GM04504 (cell line): ENCODE measurements at regions not wholly inside any gene's neighbourhood (a gene's known extent, or its start where the extent isn't known, plus 50 kb on each side); places are given as distances from the start of the nearest gene placed in this dataset.
"Not testable (repeated sequence)": the region's sequence is repeated elsewhere in the genome, so short reads cannot be mapped to it uniquely, and the experiment has no call there.

Experiments
- DNase-seq: peaks from one replicate; pipeline ENCODE4 v3.0.0-alpha.2; 2012; ENCODE audit warnings: low read depth

DNA sequence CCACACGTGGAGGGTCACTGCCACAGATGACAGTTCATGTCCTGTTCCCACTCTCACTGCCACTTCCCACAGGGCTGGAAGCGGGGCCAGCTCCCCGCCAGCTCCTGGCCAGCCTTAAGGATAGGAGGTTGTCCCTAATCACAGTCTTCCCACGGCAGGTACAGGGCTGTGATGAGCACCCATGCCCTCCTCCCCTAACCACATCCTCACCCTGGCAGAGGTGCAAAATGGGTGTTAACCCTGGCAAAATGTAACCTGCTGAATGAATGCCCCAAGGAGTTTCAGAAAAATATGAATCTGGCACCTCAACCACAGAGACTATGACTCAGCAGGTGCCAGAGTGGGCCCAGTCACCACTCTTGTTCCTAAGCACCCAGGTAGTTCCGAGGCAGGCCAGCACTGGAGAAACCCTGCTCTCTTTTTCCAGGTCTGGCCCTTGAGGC lies 185.1 kb upstream of the TPM1 start:
- DNase-seq: no peak

DNA sequence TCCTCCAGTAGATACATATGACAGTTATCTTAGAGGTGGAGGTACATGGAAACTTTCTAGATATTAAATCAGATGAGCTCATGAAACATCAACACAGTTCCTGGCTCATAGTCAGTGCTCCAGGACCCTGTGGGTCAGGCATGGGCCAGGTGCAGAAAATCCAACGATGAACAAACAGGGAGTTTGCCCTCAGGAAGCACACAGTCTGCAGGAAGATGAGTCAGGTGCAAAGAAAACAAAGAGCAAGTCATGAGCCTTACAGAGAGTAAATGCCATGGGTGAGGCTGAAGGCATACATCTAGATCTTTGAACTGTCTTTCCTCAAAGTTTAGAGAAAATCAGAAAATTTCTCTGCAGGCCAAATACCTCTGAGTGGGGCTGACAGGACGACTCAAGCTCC lies 184.2 kb upstream of the TPM1 start:
- no peak for DNase-seq

DNA sequence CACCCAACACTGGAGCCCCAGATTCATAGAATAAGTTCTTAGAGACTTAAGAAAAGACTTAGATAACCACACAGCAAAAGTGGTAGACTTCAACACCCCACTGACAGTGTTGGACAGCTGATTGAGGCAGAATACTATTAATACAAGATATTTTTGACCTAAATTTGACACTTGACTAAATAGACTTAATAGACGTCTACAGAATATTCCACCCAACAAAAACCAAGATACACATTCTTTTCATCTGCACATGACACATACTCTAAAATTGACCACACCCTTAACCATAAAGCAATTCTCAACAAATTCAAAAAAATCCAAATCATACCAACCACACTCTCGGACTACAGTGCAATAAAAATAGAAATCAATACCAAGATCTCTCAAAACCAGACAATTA lies 179.8 kb upstream of the TPM1 start:
- no peak for DNase-seq

DNA sequence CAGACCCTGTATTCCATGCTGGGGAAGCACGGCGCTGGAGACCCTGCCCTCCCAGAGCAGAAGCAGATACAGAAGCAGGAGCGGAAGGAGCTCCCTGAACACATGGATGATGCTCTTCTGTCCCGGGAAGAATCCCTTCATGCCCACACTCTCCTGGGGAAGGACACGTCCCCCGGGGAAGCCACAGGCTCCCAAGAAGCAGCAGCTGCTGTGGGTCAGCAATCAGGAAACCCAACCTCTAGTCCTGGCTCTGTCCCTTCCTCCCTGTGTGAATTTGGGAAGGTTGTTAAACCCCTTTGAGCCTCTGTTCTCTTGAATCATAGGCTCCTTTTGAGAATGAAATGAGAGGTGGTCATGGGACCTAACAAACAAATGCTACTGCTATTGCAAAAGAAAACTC lies 176.2 kb upstream of the TPM1 start:
- no peak for DNase-seq

DNA sequence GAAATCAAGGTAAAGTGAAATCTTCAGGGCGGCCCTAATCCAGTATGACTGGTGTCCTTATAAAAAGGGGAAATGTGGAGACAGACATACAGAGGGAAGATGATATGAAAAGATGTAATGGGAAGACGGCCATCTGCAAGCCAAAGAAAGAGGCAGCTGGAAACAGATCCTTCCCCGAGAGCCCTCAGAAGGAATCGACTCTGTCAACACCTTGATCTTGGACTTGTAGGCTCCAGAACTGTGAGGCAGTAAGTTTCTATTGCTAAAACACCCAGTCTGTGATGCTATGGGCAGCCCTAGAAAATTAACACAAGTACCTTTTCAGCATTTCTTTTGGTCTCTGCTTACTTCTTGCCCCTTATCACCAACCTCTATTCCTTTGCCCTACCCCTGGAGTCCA lies 174.7 kb upstream of the TPM1 start:
- DNase-seq: no peak

DNA sequence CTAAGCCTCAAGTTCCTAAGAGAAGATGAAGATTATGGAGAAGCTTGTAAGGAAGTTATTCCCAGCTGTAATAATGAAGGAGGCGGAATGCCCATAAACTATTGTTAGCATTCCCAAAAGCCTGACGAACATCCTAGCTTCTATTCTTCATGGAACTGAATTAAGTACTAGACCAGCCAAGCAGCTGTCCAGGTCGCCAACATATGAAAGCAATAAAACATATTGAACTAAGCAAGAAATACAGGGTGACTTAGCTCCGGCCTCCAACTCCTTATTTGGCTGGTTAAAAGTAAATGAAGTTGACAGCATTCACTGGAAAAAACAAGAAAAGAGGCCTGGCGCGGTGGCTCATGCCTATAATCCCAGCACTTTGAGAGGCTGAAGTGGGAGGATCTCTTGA lies 174.0 kb upstream of the TPM1 start:
- DNase-seq: peak; percentile 87

DNA sequence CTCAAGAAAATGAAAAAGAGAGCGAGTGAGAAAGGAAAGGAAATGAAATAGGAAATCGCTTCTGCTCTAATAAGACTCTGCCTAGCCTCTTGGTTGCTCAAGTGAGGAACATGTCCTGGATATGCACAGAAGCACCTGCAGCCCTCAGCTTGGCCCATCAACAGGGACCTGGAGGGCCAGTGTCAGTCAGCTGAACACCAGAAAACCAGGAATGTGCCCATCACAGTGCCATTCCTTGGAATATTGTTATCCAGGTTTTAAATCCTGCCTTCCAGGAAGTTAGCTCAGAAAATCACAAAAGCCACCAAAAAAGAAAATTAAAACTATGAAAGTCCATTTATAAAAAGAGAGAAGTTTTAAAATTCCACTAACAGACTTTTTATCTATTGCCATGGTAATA lies 173.4 kb upstream of the TPM1 start:
- no peak for DNase-seq

DNA sequence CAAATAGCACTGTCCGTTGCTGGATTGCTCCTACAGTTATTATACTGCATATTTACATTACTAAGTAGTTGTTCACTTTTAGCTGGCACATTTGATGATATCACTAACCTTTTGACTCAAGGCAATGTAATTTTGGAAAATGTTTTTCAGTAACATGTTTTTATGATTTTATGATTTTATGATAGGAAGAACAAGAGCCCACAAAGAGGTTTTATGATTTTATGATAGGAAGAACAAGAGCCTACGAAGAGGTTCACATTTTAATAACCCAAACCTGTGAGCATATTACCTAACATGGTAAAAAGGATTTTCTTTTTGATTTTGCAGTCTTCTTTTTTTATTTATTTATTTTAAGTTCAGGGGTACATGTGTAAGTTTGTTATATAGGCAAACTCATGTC lies 172.3 kb upstream of the TPM1 start:
- no peak for DNase-seq

DNA sequence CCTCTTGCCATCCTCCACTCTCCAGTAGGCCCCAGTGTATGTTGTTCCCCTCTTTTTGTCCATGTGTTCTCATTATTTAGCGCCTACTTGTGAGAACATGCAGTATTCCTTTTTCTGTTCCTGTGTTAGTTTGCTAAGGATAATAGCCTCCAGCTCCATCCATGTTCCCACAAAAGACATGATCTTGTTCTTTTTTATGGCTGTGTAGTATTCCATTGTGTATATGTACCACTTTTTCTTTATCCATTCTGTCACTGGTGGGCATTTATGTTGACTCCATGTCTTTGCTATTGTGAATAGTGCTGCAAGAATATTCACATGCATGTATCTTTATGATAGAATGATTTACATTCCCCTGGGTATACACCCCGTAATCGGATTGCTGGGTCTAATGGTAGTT lies 171.8 kb upstream of the TPM1 start:
- not testable (repeated sequence) for DNase-seq

DNA sequence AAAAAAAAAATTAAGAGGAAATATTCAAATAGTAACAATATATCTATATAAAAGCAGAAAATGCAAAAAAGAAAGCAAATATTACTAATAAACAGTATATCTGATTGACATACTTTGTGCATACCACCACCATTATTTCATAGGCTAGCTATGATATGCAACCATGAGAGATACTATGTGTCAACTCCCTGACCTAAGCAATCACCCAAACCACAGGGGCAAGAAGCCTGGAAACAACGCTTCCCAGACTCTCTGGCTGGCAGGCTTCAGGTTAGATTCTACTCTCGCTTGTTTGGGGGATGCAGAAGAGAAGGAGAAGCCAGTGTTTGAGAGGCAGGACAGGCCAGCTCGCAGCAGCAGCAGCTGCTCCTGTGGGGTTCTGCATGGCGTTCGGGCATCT lies 169.3 kb upstream of the TPM1 start:
- no peak for DNase-seq

DNA sequence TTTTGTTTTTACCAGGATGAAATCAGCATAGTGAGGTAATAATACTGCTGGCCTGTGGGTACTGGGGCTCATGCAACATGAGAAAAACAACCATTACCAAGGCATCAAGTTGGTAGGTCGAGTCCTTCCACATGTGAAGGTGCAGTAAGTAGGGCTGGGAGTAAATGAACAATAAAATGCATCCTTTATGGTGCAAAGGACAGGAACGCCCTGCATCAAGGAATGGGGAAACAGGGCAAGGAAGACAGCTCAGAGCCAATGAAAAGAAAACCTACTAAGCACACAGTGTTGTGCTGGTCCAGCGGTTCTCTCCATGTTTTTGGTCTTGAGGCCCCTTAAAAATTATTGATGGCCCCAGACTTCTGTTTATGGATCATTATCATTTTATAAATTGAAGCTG lies 168.5 kb upstream of the TPM1 start:
- DNase-seq: no peak

DNA sequence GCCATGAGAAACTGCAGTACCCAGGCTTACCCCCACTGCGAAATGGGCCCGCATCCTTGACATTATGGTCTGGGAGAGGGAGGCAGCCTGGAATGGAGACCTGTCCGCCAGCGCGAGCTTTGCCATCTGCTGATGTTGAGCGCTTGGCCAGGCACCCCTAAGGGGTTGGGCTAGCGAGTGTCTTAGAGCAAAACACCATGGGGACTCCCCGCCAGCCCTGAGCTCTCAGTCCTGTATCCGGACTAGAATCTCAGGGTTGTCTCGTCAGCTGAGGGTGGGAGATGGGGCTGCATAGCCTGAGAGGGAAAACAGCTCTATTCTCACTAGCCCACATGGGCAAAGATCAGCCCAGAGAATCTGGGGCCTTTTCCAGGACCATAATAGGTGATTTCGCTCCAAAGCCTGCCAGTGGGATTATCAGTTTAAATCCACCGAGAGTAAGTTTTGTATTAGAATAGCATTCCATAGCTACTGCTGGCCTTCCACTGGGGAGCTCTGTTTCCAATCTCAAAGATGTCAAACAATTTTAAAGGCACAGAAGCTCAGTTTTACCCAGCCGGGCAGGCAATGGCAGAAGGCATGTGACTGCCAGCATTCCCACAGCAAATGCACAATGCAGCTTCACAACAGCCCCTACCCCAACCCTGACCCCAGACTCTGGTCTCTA lies 167.5 kb upstream of the TPM1 start:
- DNase-seq: no peak

DNA sequence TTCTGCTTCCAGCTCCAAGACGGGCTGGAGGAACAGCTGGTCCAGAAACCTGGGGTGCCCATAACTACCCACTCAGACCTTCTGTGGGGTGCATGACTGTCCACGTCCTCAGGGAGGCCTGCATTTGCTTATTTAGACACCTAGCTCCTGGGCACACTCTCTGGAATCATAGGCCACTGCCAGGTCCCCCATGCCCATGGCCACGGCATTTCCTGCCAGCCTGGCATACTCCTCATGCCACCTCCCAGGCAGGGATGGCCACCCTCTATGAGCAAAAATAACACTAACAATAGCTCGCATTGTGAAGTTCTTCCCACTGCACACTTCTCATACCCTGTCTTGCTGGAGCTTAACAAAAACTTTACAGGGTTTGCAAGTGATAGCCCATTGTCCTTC lies 166.9 kb upstream of the TPM1 start:
- DNase-seq: no peak

DNA sequence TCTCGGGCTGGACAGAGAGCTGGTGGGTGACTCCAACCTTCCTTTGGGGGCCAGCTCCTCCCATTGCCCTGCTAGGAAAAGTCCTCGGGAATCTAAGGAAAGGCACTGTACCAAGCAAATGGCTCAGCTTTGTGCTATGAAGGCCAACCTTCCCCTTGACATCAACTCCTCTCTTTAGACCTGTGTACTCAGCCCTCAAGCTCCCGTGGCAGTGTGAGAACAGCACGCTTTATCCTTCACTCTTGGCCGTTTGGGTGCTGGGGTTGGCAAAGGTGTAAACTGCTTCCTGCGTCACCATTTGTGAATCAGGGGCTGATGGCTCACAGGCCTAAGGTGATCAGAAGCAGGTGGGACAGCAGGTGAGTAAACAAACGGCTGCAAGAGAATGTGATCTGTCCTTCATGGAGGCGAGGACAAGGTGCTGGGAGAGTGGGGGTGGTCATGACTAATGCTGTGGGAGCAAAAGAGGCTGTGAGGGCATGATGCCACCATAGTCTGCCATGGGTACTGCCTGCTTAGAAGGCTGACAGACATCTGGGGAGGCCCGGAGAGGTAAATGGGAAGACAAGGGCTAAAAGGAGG lies 165.2 kb upstream of the TPM1 start:
- DNase-seq: no peak

DNA sequence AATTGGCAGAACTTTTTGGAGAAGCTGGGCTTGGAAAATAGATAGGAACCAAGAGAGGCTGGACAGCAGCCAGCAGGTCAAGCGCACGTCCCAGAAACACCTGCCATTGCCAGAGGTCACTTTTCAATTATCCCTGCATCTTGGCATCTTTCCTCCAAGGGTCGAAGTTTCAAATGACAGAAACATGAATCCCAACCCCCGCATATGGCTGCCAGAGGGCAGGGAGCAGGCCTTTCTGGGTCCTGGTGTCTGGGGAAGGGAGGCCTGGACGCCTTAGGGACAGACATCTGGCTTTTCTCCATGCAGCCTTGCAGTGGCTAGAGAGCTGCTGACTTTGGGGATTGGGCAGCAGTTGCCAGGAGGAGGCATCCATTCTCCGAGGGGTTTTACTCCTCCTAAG lies 164.5 kb upstream of the TPM1 start:
- no peak for DNase-seq

DNA sequence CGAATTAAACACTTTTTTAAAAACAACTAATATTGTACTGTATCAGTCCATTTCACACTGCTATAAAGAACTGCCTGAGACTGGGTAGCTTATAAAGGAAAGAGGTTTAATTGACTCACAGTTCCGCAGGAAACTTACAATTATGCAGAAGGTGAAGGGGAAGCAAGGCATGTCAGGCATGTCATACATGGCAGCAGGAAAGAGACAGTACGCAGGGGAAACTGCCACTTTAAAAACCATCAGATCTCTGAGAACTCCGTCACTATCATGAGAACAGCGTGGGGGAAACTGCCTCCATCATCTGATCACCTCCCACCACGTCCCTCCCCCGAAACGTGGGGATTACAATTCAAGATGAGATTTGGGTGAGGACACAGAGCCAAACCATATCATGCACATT lies 162.8 kb upstream of the TPM1 start:
- no peak for DNase-seq

DNA sequence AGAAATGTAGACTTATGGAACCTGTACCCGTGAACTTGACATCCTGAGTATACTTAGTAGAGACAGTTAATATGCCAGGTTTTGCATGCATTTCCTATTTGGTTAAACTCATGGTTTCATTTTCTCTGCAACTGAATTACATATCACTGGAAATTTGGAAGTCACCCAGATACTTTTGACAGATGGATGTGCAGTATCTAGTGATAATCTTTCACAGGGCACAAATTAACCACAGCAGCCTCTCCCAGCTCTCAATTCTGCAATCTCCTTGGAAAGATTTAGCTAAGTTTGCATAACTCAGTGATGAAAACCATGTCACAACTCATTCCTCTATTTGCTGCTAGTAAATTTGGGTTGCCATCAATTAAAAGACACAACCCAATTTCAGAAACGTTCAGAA lies 162.3 kb upstream of the TPM1 start:
- peak; percentile 67 for DNase-seq

DNA sequence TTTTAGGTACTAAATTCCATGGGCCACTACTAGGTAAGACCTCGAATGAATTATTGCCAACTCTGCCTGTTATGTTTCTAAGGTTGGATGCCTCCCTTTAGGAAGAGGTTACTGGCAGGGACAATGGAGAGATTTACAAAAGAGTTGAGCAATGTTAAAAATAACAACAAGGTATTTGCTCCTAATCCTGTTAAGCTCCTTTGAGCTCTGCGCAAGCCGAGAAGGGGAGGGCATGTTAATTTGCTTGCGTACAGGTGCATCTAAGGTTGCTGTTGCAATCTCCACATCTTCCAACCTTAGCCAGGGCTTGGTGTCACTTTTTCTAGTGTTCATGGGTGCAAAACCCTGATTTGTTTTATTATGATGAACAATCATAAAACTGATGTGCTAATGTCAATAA lies 161.5 kb upstream of the TPM1 start:
- no peak for DNase-seq

DNA sequence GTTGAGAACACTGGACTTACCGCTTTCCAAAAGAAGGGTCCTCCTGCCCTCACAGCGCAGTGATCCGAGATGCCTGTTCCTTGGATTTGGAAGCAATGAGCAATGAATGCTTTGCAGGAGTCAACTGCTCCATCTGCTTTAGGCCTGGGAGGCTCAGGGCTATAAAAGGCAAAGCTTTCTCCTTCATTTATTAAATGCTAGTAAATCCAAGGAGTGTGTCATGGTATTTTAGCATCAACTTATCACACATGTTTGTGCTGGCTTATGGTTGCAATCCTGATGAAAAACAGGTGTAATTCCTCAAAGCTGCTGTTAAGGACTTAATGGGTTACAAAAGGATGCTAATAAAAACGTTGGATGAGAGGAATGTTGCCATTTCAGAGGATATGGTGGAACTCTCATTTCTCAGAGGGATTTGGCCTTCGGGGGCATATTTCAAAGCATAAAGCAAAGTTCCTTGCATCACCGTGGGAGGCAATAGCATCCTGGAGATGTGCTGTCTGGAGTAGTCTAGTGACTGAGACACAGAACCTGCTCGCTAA lies 158.5 kb upstream of the TPM1 start:
- DNase-seq: peak; percentile 96

DNA sequence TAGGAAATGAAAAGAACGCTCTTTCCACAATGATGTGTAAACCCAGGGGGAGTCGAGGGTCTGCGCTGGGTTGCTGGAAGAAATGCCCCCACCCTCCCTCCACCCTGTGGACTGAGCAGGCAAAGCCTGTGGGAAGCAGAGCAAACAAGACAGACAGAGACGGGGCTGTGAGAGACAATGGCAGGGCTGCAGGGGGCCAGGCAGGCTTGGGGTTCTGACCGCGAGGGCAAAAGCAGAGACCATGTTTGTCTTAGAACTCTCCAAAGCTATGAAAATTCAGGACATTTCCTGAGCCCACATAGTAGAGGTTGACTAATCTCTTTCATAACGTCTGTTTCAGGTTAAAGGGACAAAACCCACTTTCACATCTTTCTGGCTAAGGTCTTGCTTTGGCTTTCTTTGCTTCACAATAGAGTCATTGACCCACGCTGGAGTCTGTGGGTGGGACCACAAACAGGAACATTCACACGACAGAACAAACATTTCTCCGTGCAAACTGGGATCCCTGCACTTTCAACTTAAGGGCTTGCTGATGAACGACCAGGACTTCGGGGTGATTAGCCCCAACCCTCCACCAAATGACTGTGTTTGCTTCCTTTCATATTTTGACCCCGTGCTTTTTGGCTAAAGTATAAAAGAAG lies 156.0 kb upstream of the TPM1 start:
- DNase-seq: no peak

DNA sequence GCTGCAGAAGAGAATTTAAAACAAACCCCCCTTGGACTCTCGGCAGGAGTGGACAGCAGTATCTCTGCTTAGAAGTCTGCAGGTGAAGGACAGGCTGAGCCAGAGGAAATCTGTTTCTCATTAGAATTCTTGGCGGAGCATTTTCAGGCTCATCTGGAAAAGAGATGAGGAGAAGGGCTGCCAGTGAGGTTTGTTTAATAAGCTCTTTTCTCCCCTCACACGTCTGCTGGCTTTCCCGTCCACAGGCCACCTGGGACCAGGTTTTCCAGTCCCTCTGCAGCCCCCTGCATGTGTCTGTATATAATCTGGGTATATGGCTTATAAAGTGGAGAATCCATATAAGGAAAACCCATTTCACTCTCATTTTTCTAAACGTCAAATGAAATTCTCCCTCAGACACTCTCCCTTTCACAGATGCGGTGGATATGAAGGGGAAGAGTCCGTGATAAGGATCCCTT lies 155.4 kb upstream of the TPM1 start:
- no peak for DNase-seq

DNA sequence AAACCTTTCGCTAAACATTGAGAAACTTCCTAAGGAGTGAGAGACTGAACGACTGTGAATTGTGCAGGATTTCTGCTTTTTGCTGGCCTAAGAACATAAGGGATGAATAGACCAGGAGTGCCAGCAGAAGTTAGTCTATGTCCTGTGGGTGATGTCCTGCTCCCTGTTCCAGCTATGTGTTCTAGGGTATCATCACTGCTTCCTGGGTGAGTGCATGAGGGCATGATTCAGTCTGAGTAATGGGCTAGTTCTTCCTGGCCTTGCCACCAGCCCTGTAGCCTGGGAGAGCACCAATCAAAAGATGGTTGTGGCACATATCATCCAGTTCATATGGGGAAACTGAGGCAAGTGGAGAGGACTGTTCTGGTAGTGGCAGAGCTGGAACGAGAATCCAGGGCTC lies 153.9 kb upstream of the TPM1 start:
- DNase-seq: no peak

DNA sequence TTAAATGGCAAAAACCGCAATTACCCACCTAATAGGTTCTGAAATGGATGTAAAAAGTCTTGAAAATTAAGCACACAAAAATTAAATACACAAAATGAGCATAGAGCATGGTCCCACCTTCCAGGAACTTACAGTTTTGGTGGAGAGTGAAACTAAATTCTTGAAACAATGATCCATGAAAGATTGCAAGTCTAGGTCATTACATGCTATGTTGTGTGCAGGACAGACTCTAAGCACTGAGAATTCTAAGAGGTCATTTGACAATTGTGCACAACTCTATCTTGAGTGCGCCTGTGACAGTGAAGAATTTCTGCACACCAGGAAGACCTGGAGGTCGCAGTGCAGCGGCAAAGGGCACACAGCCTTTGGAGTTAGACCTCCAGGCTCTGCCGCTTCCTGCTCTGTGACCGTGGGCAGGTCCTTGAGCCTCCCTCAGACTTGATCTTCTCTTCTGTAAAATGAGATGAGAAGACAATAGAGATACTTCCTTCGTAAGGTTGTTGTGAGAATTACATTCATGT lies 153.3 kb upstream of the TPM1 start:
- no peak for DNase-seq
